Panc1 (cell line): ENCODE measurements at regions not wholly inside any gene's neighbourhood (a gene's known extent, or its start where the extent isn't known, plus 50 kb on each side); places are given as distances from the start of the nearest gene placed in this dataset.

Experiments
- POLR2AphosphoS5 ChIP-seq: IDR thresholded peaks from 2 replicates; pipeline ENCODE4 v1.6.1; 2012; ENCODE audit warnings: mild to moderate bottlenecking, low read depth, low read length, moderate library complexity
- SIN3A ChIP-seq: IDR thresholded peaks from 2 replicates; pipeline ENCODE4 v1.6.1; 2012; ENCODE audit warnings: low read depth, mild to moderate bottlenecking, low read length, moderate library complexity, borderline replicate concordance; ENCODE audit not compliant: insufficient read depth
- TCF7L2 ChIP-seq: IDR thresholded peaks from 2 replicates; pipeline ENCODE4 v1.6.1; 2011; ENCODE audit warnings: mild to moderate bottlenecking, low read depth, low read length, inconsistent platforms
- TF ChIP-seq, protein P1 (sequence below), 2 experiments: IDR thresholded peaks; 2 replicates each; pipeline ENCODE4 v1.6.1; 2011 to 2012; ENCODE audit warnings: low read depth in 2 of 2, control low read depth in 1 of 2, low read length in 1 of 2, mild to moderate bottlenecking in 1 of 2, moderate library complexity in 1 of 2; ENCODE audit not compliant: insufficient read depth in 1 of 2
- TF ChIP-seq, protein P2 (sequence below): fragments of 450-650 bp; IDR thresholded peaks from 2 replicates; pipeline ENCODE4 v1.5.1; 2017; ENCODE audit warnings: mild to moderate bottlenecking

DNA sequence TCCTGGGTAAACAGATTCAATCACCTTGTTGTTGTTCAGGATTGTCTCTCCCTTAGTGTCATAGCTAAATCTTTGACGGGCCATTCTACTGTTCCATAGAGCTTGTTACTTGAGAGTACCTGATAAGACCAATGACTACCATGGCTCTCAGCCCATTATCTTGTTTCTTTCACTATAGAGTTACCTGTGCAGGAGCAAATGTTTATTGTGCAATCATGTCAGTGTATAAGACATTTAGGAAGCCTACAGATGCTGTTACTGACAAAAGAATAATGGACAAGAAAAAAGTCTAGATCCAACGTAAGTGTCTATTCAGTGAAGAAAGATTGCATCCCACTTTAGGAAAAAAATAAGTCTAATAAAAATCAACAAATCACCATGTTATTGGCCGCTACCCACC, 1041.7 kb upstream of the AUTS2 start:
- TF ChIP-seq, protein P1, sequence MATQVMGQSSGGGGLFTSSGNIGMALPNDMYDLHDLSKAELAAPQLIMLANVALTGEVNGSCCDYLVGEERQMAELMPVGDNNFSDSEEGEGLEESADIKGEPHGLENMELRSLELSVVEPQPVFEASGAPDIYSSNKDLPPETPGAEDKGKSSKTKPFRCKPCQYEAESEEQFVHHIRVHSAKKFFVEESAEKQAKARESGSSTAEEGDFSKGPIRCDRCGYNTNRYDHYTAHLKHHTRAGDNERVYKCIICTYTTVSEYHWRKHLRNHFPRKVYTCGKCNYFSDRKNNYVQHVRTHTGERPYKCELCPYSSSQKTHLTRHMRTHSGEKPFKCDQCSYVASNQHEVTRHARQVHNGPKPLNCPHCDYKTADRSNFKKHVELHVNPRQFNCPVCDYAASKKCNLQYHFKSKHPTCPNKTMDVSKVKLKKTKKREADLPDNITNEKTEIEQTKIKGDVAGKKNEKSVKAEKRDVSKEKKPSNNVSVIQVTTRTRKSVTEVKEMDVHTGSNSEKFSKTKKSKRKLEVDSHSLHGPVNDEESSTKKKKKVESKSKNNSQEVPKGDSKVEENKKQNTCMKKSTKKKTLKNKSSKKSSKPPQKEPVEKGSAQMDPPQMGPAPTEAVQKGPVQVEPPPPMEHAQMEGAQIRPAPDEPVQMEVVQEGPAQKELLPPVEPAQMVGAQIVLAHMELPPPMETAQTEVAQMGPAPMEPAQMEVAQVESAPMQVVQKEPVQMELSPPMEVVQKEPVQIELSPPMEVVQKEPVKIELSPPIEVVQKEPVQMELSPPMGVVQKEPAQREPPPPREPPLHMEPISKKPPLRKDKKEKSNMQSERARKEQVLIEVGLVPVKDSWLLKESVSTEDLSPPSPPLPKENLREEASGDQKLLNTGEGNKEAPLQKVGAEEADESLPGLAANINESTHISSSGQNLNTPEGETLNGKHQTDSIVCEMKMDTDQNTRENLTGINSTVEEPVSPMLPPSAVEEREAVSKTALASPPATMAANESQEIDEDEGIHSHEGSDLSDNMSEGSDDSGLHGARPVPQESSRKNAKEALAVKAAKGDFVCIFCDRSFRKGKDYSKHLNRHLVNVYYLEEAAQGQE (IDR thresholded peaks at IDR 0.05; ENCODE audit: insufficient read depth in 1 of 2, low read depth in 2 of 2, low read length in 1 of 2), result no peak
- TF ChIP-seq, protein P2, sequence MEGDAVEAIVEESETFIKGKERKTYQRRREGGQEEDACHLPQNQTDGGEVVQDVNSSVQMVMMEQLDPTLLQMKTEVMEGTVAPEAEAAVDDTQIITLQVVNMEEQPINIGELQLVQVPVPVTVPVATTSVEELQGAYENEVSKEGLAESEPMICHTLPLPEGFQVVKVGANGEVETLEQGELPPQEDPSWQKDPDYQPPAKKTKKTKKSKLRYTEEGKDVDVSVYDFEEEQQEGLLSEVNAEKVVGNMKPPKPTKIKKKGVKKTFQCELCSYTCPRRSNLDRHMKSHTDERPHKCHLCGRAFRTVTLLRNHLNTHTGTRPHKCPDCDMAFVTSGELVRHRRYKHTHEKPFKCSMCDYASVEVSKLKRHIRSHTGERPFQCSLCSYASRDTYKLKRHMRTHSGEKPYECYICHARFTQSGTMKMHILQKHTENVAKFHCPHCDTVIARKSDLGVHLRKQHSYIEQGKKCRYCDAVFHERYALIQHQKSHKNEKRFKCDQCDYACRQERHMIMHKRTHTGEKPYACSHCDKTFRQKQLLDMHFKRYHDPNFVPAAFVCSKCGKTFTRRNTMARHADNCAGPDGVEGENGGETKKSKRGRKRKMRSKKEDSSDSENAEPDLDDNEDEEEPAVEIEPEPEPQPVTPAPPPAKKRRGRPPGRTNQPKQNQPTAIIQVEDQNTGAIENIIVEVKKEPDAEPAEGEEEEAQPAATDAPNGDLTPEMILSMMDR, result no peak
- TF ChIP-seq SIN3A (no peak), POLR2AphosphoS5 (no peak), TCF7L2 (no peak)
